ENCODE measurements at regions not wholly inside any gene's neighbourhood (a gene's known extent, or its start where the extent isn't known, plus 50 kb on each side); places are given as distances from the start of the nearest gene placed in this dataset.

DNA sequence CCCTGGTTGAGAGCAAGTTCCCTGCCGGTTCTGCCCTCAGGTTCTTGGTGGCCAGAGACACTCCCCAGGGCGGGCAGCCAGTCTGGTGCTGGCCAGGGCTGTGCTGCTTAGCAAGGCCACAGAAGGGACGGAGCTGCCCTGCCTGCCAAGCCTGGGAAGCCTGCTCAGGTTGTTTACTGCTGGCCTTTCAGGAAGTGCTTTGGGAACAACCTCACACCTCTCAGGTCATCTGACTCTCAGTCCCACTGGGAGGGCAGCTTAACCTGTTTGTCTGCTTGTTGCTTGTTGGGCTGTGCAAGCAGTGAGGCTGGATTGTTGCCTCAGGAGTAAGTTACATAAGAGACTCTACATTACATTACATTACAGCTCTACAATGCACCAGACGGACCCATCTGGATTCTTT is 75.8 kb upstream of the AFDN start (continued):
- no peak for TF ChIP-seq ADNP (CRISPR knock-in tag; IDR thresholded peaks at IDR 0.05)
- TF ChIP-seq, protein P1, sequence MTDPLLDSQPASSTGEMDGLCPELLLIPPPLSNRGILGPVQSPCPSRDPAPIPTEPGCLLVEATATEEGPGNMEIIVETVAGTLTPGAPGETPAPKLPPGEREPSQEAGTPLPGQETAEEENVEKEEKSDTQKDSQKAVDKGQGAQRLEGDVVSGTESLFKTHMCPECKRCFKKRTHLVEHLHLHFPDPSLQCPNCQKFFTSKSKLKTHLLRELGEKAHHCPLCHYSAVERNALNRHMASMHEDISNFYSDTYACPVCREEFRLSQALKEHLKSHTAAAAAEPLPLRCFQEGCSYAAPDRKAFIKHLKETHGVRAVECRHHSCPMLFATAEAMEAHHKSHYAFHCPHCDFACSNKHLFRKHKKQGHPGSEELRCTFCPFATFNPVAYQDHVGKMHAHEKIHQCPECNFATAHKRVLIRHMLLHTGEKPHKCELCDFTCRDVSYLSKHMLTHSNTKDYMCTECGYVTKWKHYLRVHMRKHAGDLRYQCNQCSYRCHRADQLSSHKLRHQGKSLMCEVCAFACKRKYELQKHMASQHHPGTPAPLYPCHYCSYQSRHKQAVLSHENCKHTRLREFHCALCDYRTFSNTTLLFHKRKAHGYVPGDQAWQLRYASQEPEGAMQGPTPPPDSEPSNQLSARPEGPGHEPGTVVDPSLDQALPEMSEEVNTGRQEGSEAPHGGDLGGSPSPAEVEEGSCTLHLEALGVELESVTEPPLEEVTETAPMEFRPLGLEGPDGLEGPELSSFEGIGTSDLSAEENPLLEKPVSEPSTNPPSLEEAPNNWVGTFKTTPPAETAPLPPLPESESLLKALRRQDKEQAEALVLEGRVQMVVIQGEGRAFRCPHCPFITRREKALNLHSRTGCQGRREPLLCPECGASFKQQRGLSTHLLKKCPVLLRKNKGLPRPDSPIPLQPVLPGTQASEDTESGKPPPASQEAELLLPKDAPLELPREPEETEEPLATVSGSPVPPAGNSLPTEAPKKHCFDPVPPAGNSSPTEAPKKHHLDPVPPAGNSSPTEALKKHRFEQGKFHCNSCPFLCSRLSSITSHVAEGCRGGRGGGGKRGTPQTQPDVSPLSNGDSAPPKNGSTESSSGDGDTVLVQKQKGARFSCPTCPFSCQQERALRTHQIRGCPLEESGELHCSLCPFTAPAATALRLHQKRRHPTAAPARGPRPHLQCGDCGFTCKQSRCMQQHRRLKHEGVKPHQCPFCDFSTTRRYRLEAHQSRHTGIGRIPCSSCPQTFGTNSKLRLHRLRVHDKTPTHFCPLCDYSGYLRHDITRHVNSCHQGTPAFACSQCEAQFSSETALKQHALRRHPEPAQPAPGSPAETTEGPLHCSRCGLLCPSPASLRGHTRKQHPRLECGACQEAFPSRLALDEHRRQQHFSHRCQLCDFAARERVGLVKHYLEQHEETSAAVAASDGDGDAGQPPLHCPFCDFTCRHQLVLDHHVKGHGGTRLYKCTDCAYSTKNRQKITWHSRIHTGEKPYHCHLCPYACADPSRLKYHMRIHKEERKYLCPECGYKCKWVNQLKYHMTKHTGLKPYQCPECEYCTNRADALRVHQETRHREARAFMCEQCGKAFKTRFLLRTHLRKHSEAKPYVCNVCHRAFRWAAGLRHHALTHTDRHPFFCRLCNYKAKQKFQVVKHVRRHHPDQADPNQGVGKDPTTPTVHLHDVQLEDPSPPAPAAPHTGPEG (CRISPR knock-in tag; IDR thresholded peaks at IDR 0.05) = no peak
- TF ChIP-seq NR2F6 (IDR thresholded peaks at IDR 0.05) = no peak
- peak; percentile 63 for TF ChIP-seq NR2F6 (CRISPR knock-in tag; IDR thresholded peaks at IDR 0.05)
- TF ChIP-seq ZBTB7B (CRISPR knock-in tag; IDR thresholded peaks at IDR 0.05) = no peak
- TF ChIP-seq ZFP36L2 (CRISPR knock-in tag; IDR thresholded peaks at IDR 0.05) = no peak
- TF ChIP-seq, protein P2, sequence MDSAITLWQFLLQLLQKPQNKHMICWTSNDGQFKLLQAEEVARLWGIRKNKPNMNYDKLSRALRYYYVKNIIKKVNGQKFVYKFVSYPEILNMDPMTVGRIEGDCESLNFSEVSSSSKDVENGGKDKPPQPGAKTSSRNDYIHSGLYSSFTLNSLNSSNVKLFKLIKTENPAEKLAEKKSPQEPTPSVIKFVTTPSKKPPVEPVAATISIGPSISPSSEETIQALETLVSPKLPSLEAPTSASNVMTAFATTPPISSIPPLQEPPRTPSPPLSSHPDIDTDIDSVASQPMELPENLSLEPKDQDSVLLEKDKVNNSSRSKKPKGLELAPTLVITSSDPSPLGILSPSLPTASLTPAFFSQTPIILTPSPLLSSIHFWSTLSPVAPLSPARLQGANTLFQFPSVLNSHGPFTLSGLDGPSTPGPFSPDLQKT (CRISPR knock-in tag; IDR thresholded peaks at IDR 0.05; ENCODE audit: borderline replicate concordance) = no peak
- TF ChIP-seq DNMT1 (CRISPR knock-in tag; IDR thresholded peaks at IDR 0.05) = no peak
- no peak for TF ChIP-seq FOXA1 (IDR thresholded peaks at IDR 0.05)
- TF ChIP-seq FOXA1 (CRISPR knock-in tag; IDR thresholded peaks at IDR 0.05) = peak; percentile 46; the same call in 1 of the 2 replicates
- TF ChIP-seq, protein P3, sequence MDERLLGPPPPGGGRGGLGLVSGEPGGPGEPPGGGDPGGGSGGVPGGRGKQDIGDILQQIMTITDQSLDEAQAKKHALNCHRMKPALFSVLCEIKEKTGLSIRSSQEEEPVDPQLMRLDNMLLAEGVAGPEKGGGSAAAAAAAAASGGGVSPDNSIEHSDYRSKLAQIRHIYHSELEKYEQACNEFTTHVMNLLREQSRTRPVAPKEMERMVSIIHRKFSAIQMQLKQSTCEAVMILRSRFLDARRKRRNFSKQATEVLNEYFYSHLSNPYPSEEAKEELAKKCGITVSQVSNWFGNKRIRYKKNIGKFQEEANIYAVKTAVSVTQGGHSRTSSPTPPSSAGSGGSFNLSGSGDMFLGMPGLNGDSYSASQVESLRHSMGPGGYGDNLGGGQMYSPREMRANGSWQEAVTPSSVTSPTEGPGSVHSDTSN (CRISPR knock-in tag; IDR thresholded peaks at IDR 0.05) = no peak
- TF ChIP-seq, protein P4, sequence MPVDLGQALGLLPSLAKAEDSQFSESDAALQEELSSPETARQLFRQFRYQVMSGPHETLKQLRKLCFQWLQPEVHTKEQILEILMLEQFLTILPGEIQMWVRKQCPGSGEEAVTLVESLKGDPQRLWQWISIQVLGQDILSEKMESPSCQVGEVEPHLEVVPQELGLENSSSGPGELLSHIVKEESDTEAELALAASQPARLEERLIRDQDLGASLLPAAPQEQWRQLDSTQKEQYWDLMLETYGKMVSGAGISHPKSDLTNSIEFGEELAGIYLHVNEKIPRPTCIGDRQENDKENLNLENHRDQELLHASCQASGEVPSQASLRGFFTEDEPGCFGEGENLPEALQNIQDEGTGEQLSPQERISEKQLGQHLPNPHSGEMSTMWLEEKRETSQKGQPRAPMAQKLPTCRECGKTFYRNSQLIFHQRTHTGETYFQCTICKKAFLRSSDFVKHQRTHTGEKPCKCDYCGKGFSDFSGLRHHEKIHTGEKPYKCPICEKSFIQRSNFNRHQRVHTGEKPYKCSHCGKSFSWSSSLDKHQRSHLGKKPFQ (CRISPR knock-in tag; IDR thresholded peaks at IDR 0.05; ENCODE audit: insufficient replicate concordance) = peak; percentile 63
- 0 out of 2 replicates have a peak, but pooled peaks have one; percentile 58 for TF ChIP-seq ZNF572 (CRISPR knock-in tag; IDR thresholded peaks at IDR 0.05)
- TF ChIP-seq MZF1 (CRISPR knock-in tag; IDR thresholded peaks at IDR 0.05; ENCODE audit: borderline replicate concordance) = no peak
- TF ChIP-seq MIXL1 (CRISPR knock-in tag; IDR thresholded peaks at IDR 0.05) = 0 out of 2 replicates have a peak, but pooled peaks have one; percentile 17
- TF ChIP-seq ELF3 (CRISPR knock-in tag; IDR thresholded peaks at IDR 0.05) = peak; percentile 94
- no peak for TF ChIP-seq KDM5A (IDR thresholded peaks at IDR 0.05; ENCODE audit: borderline replicate concordance, low read length)
- no peak for TF ChIP-seq ZNF678 (CRISPR knock-in tag; IDR thresholded peaks at IDR 0.05)
- TF ChIP-seq ZMYM4 (CRISPR knock-in tag; IDR thresholded peaks at IDR 0.05) = 0 out of 2 replicates have a peak, but pooled peaks have one; percentile 15
- TF ChIP-seq SOX5 (CRISPR knock-in tag; IDR thresholded peaks at IDR 0.05; ENCODE audit: borderline replicate concordance) = peak; percentile 75; the same call in 1 of the 2 replicates
- TF ChIP-seq PHF21A (CRISPR knock-in tag; IDR thresholded peaks at IDR 0.05) = peak; percentile 66; the same call in 1 of the 2 replicates
- TF ChIP-seq, protein P5, sequence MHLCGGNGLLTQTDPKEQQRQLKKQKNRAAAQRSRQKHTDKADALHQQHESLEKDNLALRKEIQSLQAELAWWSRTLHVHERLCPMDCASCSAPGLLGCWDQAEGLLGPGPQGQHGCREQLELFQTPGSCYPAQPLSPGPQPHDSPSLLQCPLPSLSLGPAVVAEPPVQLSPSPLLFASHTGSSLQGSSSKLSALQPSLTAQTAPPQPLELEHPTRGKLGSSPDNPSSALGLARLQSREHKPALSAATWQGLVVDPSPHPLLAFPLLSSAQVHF (CRISPR knock-in tag; IDR thresholded peaks at IDR 0.05) = no peak
- no peak for TF ChIP-seq ZNF629 (CRISPR knock-in tag; conservative IDR thresholded peaks at IDR 0.05)
- TF ChIP-seq ZNF34 (CRISPR knock-in tag; IDR thresholded peaks at IDR 0.05; ENCODE audit: borderline replicate concordance) = no peak
